H9 (cell line): ENCODE measurements at regions not wholly inside any gene's neighbourhood (a gene's known extent, or its start where the extent isn't known, plus 50 kb on each side); places are given as distances from the start of the nearest gene placed in this dataset.

Experiments
- DNase-seq: peaks from one replicate; pipeline ENCODE4 v3.0.0-alpha.2; 2017
- H2AFZ ChIP-seq: one replicate; pipeline ENCODE4 v1.6.1; 2013; ENCODE audit warnings: mild to moderate bottlenecking, low read length, control low read depth, moderate library complexity
- H2AK5ac ChIP-seq: 2 replicates; pipeline ENCODE4 v1.6.1; 2013; ENCODE audit warnings: low read length, control low read depth, mixed read lengths; ENCODE audit not compliant: insufficient read length
- H2BK120ac ChIP-seq: one replicate; pipeline ENCODE4 v1.6.1; 2013; ENCODE audit warnings: low read depth, mild to moderate bottlenecking, low read length, control low read depth, inconsistent platforms; ENCODE audit not compliant: poor library complexity, severe bottlenecking
- H2BK12ac ChIP-seq: 2 replicates; pipeline ENCODE4 v1.6.1; 2013; ENCODE audit warnings: low read length, control low read depth, mixed read lengths, low read depth; ENCODE audit not compliant: insufficient read length
- H2BK15ac ChIP-seq: 2 replicates; pipeline ENCODE4 v1.6.1; 2013; ENCODE audit warnings: low read depth, low read length, control low read depth
- H2BK20ac ChIP-seq: one replicate; pipeline ENCODE4 v1.6.1; 2013; ENCODE audit warnings: low read depth, mild to moderate bottlenecking, low read length, control low read depth, inconsistent platforms; ENCODE audit not compliant: poor library complexity, severe bottlenecking
- H2BK5ac ChIP-seq: 2 replicates; pipeline ENCODE4 v1.6.1; 2013; ENCODE audit warnings: low read length, control low read depth, mixed read lengths; ENCODE audit not compliant: insufficient read length
- H3K14ac ChIP-seq: 2 replicates; pipeline ENCODE4 v1.6.1; 2013; ENCODE audit warnings: low read length, control low read depth; ENCODE audit not compliant: insufficient read depth
- H3K18ac ChIP-seq: 2 replicates; pipeline ENCODE4 v1.6.1; 2013; ENCODE audit warnings: low read depth, mild to moderate bottlenecking, mixed read lengths, low read length, control low read depth; ENCODE audit not compliant: insufficient read length
- H3K23ac ChIP-seq: 2 replicates; pipeline ENCODE4 v1.6.1; 2013; ENCODE audit warnings: low read length, control low read depth, mixed read lengths, low read depth; ENCODE audit not compliant: insufficient read length
- H3K23me2 ChIP-seq: 2 replicates; pipeline ENCODE4 v1.6.1; 2013; ENCODE audit warnings: low read depth, mild to moderate bottlenecking, mixed read lengths, low read length, control low read depth; ENCODE audit not compliant: insufficient read length, poor library complexity, severe bottlenecking
- H3K27ac ChIP-seq: 2 replicates; pipeline ENCODE4 v1.5.1; 2013; ENCODE audit warnings: low read length, control low read depth, mixed read lengths, low read depth; ENCODE audit not compliant: insufficient read length
- H3K27me3 ChIP-seq: 2 replicates; pipeline ENCODE4 v1.6.1; 2013; ENCODE audit warnings: low read length, control low read depth, inconsistent platforms; ENCODE audit not compliant: insufficient read depth
- H3K4ac ChIP-seq: 2 replicates; pipeline ENCODE4 v1.6.1; 2013; ENCODE audit warnings: low read depth, mild to moderate bottlenecking, control low read depth, inconsistent platforms, low read length, moderate library complexity
- H3K4me1 ChIP-seq: 2 replicates; pipeline ENCODE4 v1.6.1; 2013; ENCODE audit warnings: low read length, control low read depth, inconsistent platforms; ENCODE audit not compliant: insufficient read depth
- H3K4me2 ChIP-seq: 2 replicates; pipeline ENCODE4 v1.6.1; 2013; ENCODE audit warnings: low read length, control low read depth, mixed read lengths; ENCODE audit not compliant: insufficient read length, insufficient read depth
- H3K56ac ChIP-seq: 2 replicates; pipeline ENCODE4 v1.6.1; 2013; ENCODE audit warnings: low read depth, mild to moderate bottlenecking, mixed read lengths, low read length, control low read depth; ENCODE audit not compliant: insufficient read length
- H3K79me1 ChIP-seq: 2 replicates; pipeline ENCODE4 v1.6.1; 2013; ENCODE audit warnings: low read depth, mild to moderate bottlenecking, moderate library complexity, low read length, control low read depth, inconsistent platforms; ENCODE audit not compliant: insufficient read depth, poor library complexity, severe bottlenecking
- H3K79me2 ChIP-seq: 2 replicates; pipeline ENCODE4 v1.6.1; 2013; ENCODE audit warnings: low read length, control low read depth, inconsistent platforms; ENCODE audit not compliant: insufficient read depth
- H3K9ac ChIP-seq: 2 replicates; pipeline ENCODE4 v1.6.1; 2013; ENCODE audit warnings: low read length, control low read depth, mixed read lengths; ENCODE audit not compliant: insufficient read length; ENCODE audit errors: extremely low read depth
- H3K9me3 ChIP-seq: one replicate; pipeline ENCODE4 v1.6.1; 2013; ENCODE audit warnings: low read depth, low read length, inconsistent platforms; ENCODE audit not compliant: control insufficient read depth
- H3T11ph ChIP-seq: one replicate; pipeline ENCODE4 v1.6.1; 2013; ENCODE audit warnings: mild to moderate bottlenecking, low read length, control low read depth, inconsistent platforms
- H4K20me1 ChIP-seq: one replicate; pipeline ENCODE4 v1.6.1; 2013; ENCODE audit not compliant: control insufficient read depth, insufficient read length, insufficient read depth
- H4K5ac ChIP-seq: 2 replicates; pipeline ENCODE4 v1.6.1; 2013; ENCODE audit warnings: low read depth, mild to moderate bottlenecking, mixed read lengths, low read length, control low read depth; ENCODE audit not compliant: insufficient read length
- H4K8ac ChIP-seq: replicated peaks from 2 replicates; pipeline ENCODE4 v1.6.1; 2013; ENCODE audit warnings: low read length, control low read depth, mixed read lengths, low read depth; ENCODE audit not compliant: insufficient read length
- H4K91ac ChIP-seq: 2 replicates; pipeline ENCODE4 v1.6.1; 2013; ENCODE audit warnings: low read depth, mild to moderate bottlenecking, moderate library complexity, mixed read lengths, low read length, control low read depth; ENCODE audit not compliant: insufficient read length
- H3K27ac Mint-ChIP-seq, 3 experiments: 2 replicates in 2 of 3; 3 replicates in 1 of 3; pipeline ENCODE4 v1.8.0; 2020 to 2021; ENCODE audit warnings: mixed read lengths in 3 of 3, mild to moderate bottlenecking in 1 of 3, moderate library complexity in 1 of 3
- H3K27me3 Mint-ChIP-seq: 2 replicates; pipeline ENCODE4 v1.8.0; 2021; ENCODE audit warnings: low read depth, mild to moderate bottlenecking, moderate library complexity, mixed read lengths
- H3K36me3 Mint-ChIP-seq, 3 experiments: 2 replicates in 2 of 3; 3 replicates in 1 of 3; pipeline ENCODE4 v1.8.0; 2020 to 2021; ENCODE audit warnings: low read depth in 3 of 3, mixed read lengths in 3 of 3; ENCODE audit not compliant: insufficient read depth in 1 of 3
- H3K4me1 Mint-ChIP-seq, 2 experiments: 2 replicates each; pipeline ENCODE4 v1.8.0; 2020; ENCODE audit warnings: mixed read lengths in 2 of 2
- H3K4me3 Mint-ChIP-seq, 2 experiments: 2 replicates in 1 of 2; 3 replicates in 1 of 2; pipeline ENCODE4 v1.8.0; 2020 to 2021; ENCODE audit warnings: mild to moderate bottlenecking in 2 of 2, mixed read lengths in 2 of 2, moderate library complexity in 1 of 2
- H3K9me3 Mint-ChIP-seq, 2 experiments: 2 replicates in 1 of 2; 3 replicates in 1 of 2; pipeline ENCODE4 v1.8.0; 2020; ENCODE audit warnings: mild to moderate bottlenecking in 2 of 2, mixed read lengths in 2 of 2, moderate library complexity in 1 of 2
- CTCF ChIP-seq: fragments of 200-600 bp; sonication (generic); conservative IDR thresholded peaks from 3 replicates; pipeline ENCODE4 v1.8.0; 2021; ENCODE audit warnings: antibody characterized with exemption, mild to moderate bottlenecking
- WGBS: extraction: QIAGEN DNeasy Blood & Tissue Kit; methylation state at CpG from one replicate; pipeline ENCODE4 v1.1.7; 2013; ENCODE audit warnings: missing lambda C conversion rate, low lambda C conversion rate, mixed read lengths; ENCODE audit not compliant: insufficient read length; ENCODE audit errors: extremely low coverage; 5-methylcytosine and 5-hydroxymethylcytosine counted together

- no peaks in the 10 kb centered on the region for H3K27me3 Mint-ChIP-seq
- H3K9me3 ChIP-seq = no peaks in the 10 kb centered on the region
- no peak overlapping the region for H3K4me2 ChIP-seq
- no peak for TF ChIP-seq CTCF
- H3K4me1 ChIP-seq = no peaks in the 10 kb centered on the region
- no peak overlapping the region for H2BK20ac ChIP-seq
- H3K27ac ChIP-seq = no peak overlapping the region
- no peak overlapping the region for H3T11ph ChIP-seq
- no peak overlapping the region for H3K14ac ChIP-seq
- H3K27ac Mint-ChIP-seq = no peak overlapping the region
- no peak overlapping the region for H2BK15ac ChIP-seq
- H2BK12ac ChIP-seq = no peak overlapping the region
- H3K79me2 ChIP-seq = no peaks in the 10 kb centered on the region
- no peak overlapping the region for H3K9ac ChIP-seq
- peaks cover 22 to 25% of the 10 kb centered on the region in 2 experiments for H3K9me3 Mint-ChIP-seq
- H4K8ac ChIP-seq = no peak overlapping the region
- H2BK120ac ChIP-seq = no peak overlapping the region
- no peak overlapping the region for H4K5ac ChIP-seq
- DNase-seq = no peak
- H3K36me3 Mint-ChIP-seq = peaks cover 5 to 18% (median 5%) of the 10 kb centered on the region in 3 experiments
- no peak overlapping the region for H3K4me3 Mint-ChIP-seq
- H3K4me1 Mint-ChIP-seq = peaks cover 7% of the 10 kb centered on the region in 2 experiments; a peak in 3 of 4 replicates
- no peaks in the 10 kb centered on the region for H3K79me1 ChIP-seq
- WGBS = no CpG with 5 or more reads among the region's 1 CpG
- H4K20me1 ChIP-seq = no peaks in the 10 kb centered on the region
- H4K91ac ChIP-seq = no peak overlapping the region
- no peaks in the 10 kb centered on the region for H3K23me2 ChIP-seq
- no peaks in the 10 kb centered on the region for H3K27me3 ChIP-seq
- no peak overlapping the region for H2BK5ac ChIP-seq
- H2AK5ac ChIP-seq = no peak overlapping the region
- H3K56ac ChIP-seq = no peak overlapping the region
- H2AFZ ChIP-seq = no peak overlapping the region
- H3K4ac ChIP-seq = no peak overlapping the region
- H3K23ac ChIP-seq = no peak overlapping the region
- H3K18ac ChIP-seq = no peak overlapping the region
Measured at GRCh38 chr3:28752290-28752689, 403.7 kb upstream of the AZI2 start.
